Testis (tissue), 2 donors: ENCODE measurements at regions not wholly inside any gene's neighbourhood (a gene's known extent, or its start where the extent isn't known, plus 50 kb on each side); places are given as distances from the start of the nearest gene placed in this dataset.

Experiments
- CTCF ChIP-seq, 3 experiments: fragments of 450-650 bp in 2 of 3; fragments of 200-600 bp in 1 of 3; sonication (generic) in 1 of 3; IDR thresholded peaks; one replicate each; pipeline ENCODE4 v1.5.1; 2016 to 2019; ENCODE audit warnings: antibody characterized with exemption in 3 of 3, mild to moderate bottlenecking in 2 of 3, moderate library complexity in 1 of 3
- POLR2A ChIP-seq: fragments of 450-650 bp; IDR thresholded peaks from one replicate; pipeline ENCODE4 v1.6.1; 2017; ENCODE audit warnings: antibody characterized with exemption, mild to moderate bottlenecking, moderate library complexity

GRCh38 chrX:10390187-10390586 is 230.2 kb downstream of the MID1 start:
- TF ChIP-seq CTCF (IDR thresholded peaks at IDR 0.05) (no peak), POLR2A (no peak)
